ENCODE measurements at regions not wholly inside any gene's neighbourhood (a gene's known extent, or its start where the extent isn't known, plus 50 kb on each side); places are given as distances from the start of the nearest gene placed in this dataset.

- Histone ChIP-seq H2BK5ac (ENCODE audit: low read length) (no peak overlapping the region), H2BK15ac (replicated peaks; ENCODE audit: low read depth) (no peak overlapping the region), H4K5ac (ENCODE audit: low read length) (no peak overlapping the region), H3K56ac (ENCODE audit: low read length) (no peak overlapping the region), H2BK120ac (ENCODE audit: low read depth, low read length) (no peak overlapping the region), H3K9ac (ENCODE audit: low read length) (no peak overlapping the region), H3K79me1 (ENCODE audit: low read length) (no peaks in the 10 kb centered on the region), H3K4me3 (ENCODE audit: low read length) (no peak overlapping the region), H3K36me3 (ENCODE audit: control insufficient read depth, insufficient read depth, low read length) (no peaks in the 10 kb centered on the region), H4K8ac (ENCODE audit: low read depth, low read length) (no peak overlapping the region), H3K4me2 (ENCODE audit: low read length) (no peak overlapping the region), H3K4ac (ENCODE audit: low read depth, low read length) (no peak overlapping the region), H3K4me1 (ENCODE audit: control insufficient read depth, low read depth, low read length) (no peaks in the 10 kb centered on the region), H3K27ac (ENCODE audit: low read depth, low read length) (no peak overlapping the region), H3K18ac (ENCODE audit: low read length) (no peak overlapping the region), H3K23ac (ENCODE audit: low read length) (no peak overlapping the region), H3K27me3 (ENCODE audit: insufficient read depth, low read length, poor library complexity) (no peaks in the 10 kb centered on the region), H2AK5ac (ENCODE audit: low read length) (no peak overlapping the region), H3K79me2 (ENCODE audit: control insufficient read depth, insufficient read depth, low read length) (no peaks in the 10 kb centered on the region)
- WGBS (ENCODE audit: extremely low coverage, insufficient coverage, low lambda C conversion rate): no CpG with 5 or more reads among the region's 14 CpGs
- DNase-seq: no peak
Observed at GRCh38 chr12:38149395-38150073, 167.0 kb upstream of the ALG10B start.

DNA sequence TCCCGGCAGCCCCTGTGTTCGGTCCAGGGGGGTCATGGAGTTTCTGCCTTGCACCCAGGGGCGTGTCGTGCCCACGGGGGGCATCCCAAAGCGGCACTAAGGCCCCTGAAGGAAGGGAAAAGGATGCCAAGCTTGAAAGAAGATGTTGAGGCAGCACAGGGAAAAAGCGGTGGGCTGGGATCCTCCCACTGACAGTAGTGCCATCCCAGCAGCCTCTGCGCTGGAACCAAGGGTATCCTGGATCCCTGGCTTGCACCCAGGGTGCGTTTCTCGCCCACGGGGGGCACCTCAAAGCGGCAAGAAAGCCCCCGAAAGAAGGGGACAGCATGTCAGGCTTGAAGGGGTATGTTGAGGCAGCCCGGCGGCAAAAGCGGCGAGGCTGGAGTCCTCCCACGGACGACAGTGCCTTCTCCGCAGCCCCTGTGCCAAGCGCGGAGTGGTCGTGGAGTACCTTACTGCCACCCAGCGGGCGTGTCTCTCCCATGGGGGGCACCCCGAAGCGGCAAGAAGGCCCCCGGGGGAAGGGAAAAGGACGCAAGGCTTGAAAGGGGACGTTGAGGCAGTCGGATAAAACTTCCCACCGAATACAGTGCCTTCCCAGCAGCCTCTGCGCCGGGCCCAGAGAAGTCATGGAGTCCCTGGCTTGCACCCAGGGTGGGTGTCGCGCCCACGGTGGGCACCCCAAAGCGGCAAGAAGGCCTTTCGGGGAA lies 164.4 kb upstream of the ALG10B start:
- no peak overlapping the region for H4K8ac ChIP-seq (ENCODE audit: low read depth, low read length)
- WGBS (ENCODE audit: extremely low coverage, insufficient coverage, low lambda C conversion rate): no CpG with 5 or more reads among the region's 39 CpGs

GRCh38 chr12:38152816-38153736 lies 163.5 kb upstream of the ALG10B start:
- no peak for DNase-seq
- no CpG with 5 or more reads among the region's 53 CpGs for WGBS (ENCODE audit: extremely low coverage, insufficient coverage, low lambda C conversion rate)
- H3K4me1 ChIP-seq (ENCODE audit: control insufficient read depth, low read depth, low read length): no peaks in the 10 kb centered on the region
- no peaks in the 10 kb centered on the region for H3K27me3 ChIP-seq (ENCODE audit: insufficient read depth, low read length, poor library complexity)
- H3K4me3 ChIP-seq (ENCODE audit: low read length): no peak overlapping the region
- H3K79me2 ChIP-seq (ENCODE audit: control insufficient read depth, insufficient read depth, low read length): no peaks in the 10 kb centered on the region
- no peak overlapping the region for H2BK120ac ChIP-seq (ENCODE audit: low read depth, low read length)
- no peak overlapping the region for H3K9ac ChIP-seq (ENCODE audit: low read length)
- no peak overlapping the region for H2AK5ac ChIP-seq (ENCODE audit: low read length)
- H3K23ac ChIP-seq (ENCODE audit: low read length): no peak overlapping the region
- H3K27ac ChIP-seq (ENCODE audit: low read depth, low read length): no peak overlapping the region
- no peak overlapping the region for H3K56ac ChIP-seq (ENCODE audit: low read length)
- no peak overlapping the region for H4K8ac ChIP-seq (ENCODE audit: low read depth, low read length)
- no peak overlapping the region for H2BK5ac ChIP-seq (ENCODE audit: low read length)
- H3K36me3 ChIP-seq (ENCODE audit: control insufficient read depth, insufficient read depth, low read length): no peaks in the 10 kb centered on the region
- H2BK15ac ChIP-seq (replicated peaks; ENCODE audit: low read depth): no peak overlapping the region
- no peak overlapping the region for H3K18ac ChIP-seq (ENCODE audit: low read length)
- H4K5ac ChIP-seq (ENCODE audit: low read length): no peak overlapping the region
- no peaks in the 10 kb centered on the region for H3K79me1 ChIP-seq (ENCODE audit: low read length)
- H3K4me2 ChIP-seq (ENCODE audit: low read length): no peak overlapping the region
- no peak overlapping the region for H3K4ac ChIP-seq (ENCODE audit: low read depth, low read length)

More for the DNA sequence above, 164.4 kb upstream of the ALG10B start:
- Histone ChIP-seq H2BK15ac (replicated peaks; ENCODE audit: low read depth) (no peak overlapping the region), H3K36me3 (ENCODE audit: control insufficient read depth, insufficient read depth, low read length) (no peaks in the 10 kb centered on the region), H3K4me1 (ENCODE audit: control insufficient read depth, low read depth, low read length) (no peaks in the 10 kb centered on the region), H3K18ac (ENCODE audit: low read length) (no peak overlapping the region), H3K9ac (ENCODE audit: low read length) (no peak overlapping the region), H3K4me2 (ENCODE audit: low read length) (no peak overlapping the region), H2BK120ac (ENCODE audit: low read depth, low read length) (no peak overlapping the region), H3K4me3 (ENCODE audit: low read length) (no peak overlapping the region), H2BK5ac (ENCODE audit: low read length) (no peak overlapping the region), H3K56ac (ENCODE audit: low read length) (no peak overlapping the region), H3K79me1 (ENCODE audit: low read length) (no peaks in the 10 kb centered on the region), H3K79me2 (ENCODE audit: control insufficient read depth, insufficient read depth, low read length) (no peaks in the 10 kb centered on the region), H3K4ac (ENCODE audit: low read depth, low read length) (no peak overlapping the region), H3K23ac (ENCODE audit: low read length) (no peak overlapping the region), H4K5ac (ENCODE audit: low read length) (no peak overlapping the region), H2AK5ac (ENCODE audit: low read length) (no peak overlapping the region), H3K27ac (ENCODE audit: low read depth, low read length) (no peak overlapping the region), H3K27me3 (ENCODE audit: insufficient read depth, low read length, poor library complexity) (no peaks in the 10 kb centered on the region)
- DNase-seq: no peak

DNA sequence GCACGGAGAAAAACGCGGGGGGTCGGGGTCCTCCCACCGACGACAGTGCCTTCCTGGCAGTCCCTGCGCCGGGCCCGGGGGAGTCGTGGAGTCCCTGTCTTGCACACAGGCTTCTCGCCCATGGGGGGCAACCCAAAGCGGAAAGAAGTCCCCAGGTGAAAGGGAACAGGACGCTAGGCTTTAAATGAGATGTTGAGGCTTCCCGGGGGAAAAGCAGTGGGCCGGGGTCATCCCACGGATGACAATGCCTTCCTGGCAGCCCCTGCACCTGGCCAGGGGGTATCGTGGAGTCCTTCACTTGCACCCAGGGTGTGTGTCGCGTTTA lies 162.9 kb upstream of the ALG10B start:
- no peak overlapping the region for H3K27ac ChIP-seq (ENCODE audit: low read depth, low read length)
- H3K27me3 ChIP-seq (ENCODE audit: insufficient read depth, low read length, poor library complexity): no peaks in the 10 kb centered on the region
- no peak overlapping the region for H3K23ac ChIP-seq (ENCODE audit: low read length)
- no peak overlapping the region for H3K4me2 ChIP-seq (ENCODE audit: low read length)
- H3K4me1 ChIP-seq (ENCODE audit: control insufficient read depth, low read depth, low read length): no peaks in the 10 kb centered on the region
- no peaks in the 10 kb centered on the region for H3K36me3 ChIP-seq (ENCODE audit: control insufficient read depth, insufficient read depth, low read length)
- H3K56ac ChIP-seq (ENCODE audit: low read length): no peak overlapping the region
- no peak overlapping the region for H2BK5ac ChIP-seq (ENCODE audit: low read length)
- H2BK120ac ChIP-seq (ENCODE audit: low read depth, low read length): no peak overlapping the region
- H2AK5ac ChIP-seq (ENCODE audit: low read length): no peak overlapping the region
- no peaks in the 10 kb centered on the region for H3K79me1 ChIP-seq (ENCODE audit: low read length)
- no CpG with 5 or more reads among the region's 19 CpGs for WGBS (ENCODE audit: extremely low coverage, insufficient coverage, low lambda C conversion rate)
- no peak overlapping the region for H4K5ac ChIP-seq (ENCODE audit: low read length)
- no peak overlapping the region for H3K4ac ChIP-seq (ENCODE audit: low read depth, low read length)
- H3K79me2 ChIP-seq (ENCODE audit: control insufficient read depth, insufficient read depth, low read length): no peaks in the 10 kb centered on the region
- H3K9ac ChIP-seq (ENCODE audit: low read length): no peak overlapping the region
- no peak for DNase-seq
- H4K8ac ChIP-seq (ENCODE audit: low read depth, low read length): no peak overlapping the region
- H2BK15ac ChIP-seq (replicated peaks; ENCODE audit: low read depth): no peak overlapping the region
- H3K4me3 ChIP-seq (ENCODE audit: low read length): no peak overlapping the region
- no peak overlapping the region for H3K18ac ChIP-seq (ENCODE audit: low read length)

- WGBS (ENCODE audit: extremely low coverage, insufficient coverage, low lambda C conversion rate): no CpG with 5 or more reads among the region's 39 CpGs
Observed at GRCh38 chr12:38154096-38155019, 162.2 kb upstream of the ALG10B start.

More at GRCh38 chr12:38154096-38155019, 162.2 kb upstream of the ALG10B start:
- Histone ChIP-seq H3K4me1 (ENCODE audit: control insufficient read depth, low read depth, low read length) (no peaks in the 10 kb centered on the region), H2BK120ac (ENCODE audit: low read depth, low read length) (no peak overlapping the region), H4K8ac (ENCODE audit: low read depth, low read length) (no peak overlapping the region), H3K79me2 (ENCODE audit: control insufficient read depth, insufficient read depth, low read length) (no peaks in the 10 kb centered on the region), H3K18ac (ENCODE audit: low read length) (no peak overlapping the region), H3K56ac (ENCODE audit: low read length) (no peak overlapping the region), H3K27ac (ENCODE audit: low read depth, low read length) (no peak overlapping the region), H2BK15ac (replicated peaks; ENCODE audit: low read depth) (no peak overlapping the region), H3K27me3 (ENCODE audit: insufficient read depth, low read length, poor library complexity) (no peaks in the 10 kb centered on the region), H3K79me1 (ENCODE audit: low read length) (no peaks in the 10 kb centered on the region), H2AK5ac (ENCODE audit: low read length) (no peak overlapping the region), H3K4ac (ENCODE audit: low read depth, low read length) (no peak overlapping the region), H2BK5ac (ENCODE audit: low read length) (no peak overlapping the region), H3K4me3 (ENCODE audit: low read length) (no peak overlapping the region), H3K23ac (ENCODE audit: low read length) (no peak overlapping the region), H4K5ac (ENCODE audit: low read length) (no peak overlapping the region), H3K9ac (ENCODE audit: low read length) (no peak overlapping the region), H3K4me2 (ENCODE audit: low read length) (no peak overlapping the region), H3K36me3 (ENCODE audit: control insufficient read depth, insufficient read depth, low read length) (no peaks in the 10 kb centered on the region)
- DNase-seq: no peak

Data from mesendoderm (in vitro differentiated cells).